AG04450 (cell line): ENCODE measurements at regions not wholly inside any gene's neighbourhood (a gene's known extent, or its start where the extent isn't known, plus 50 kb on each side); places are given as distances from the start of the nearest gene placed in this dataset.

ENCODE experiments used
- CTCF ChIA-PET: fragments of 300-600, 350-600 bp; formaldehyde crosslinking; extraction: SDS; loops from one replicate; lab custom pipeline; 2022; ENCODE audit warnings: antibody characterized with exemption, inconsistent platforms; lab: Charles Lee
- POLR2A ChIA-PET: fragments of 350-600 bp; formaldehyde crosslinking; extraction: SDS; loops from one replicate; lab custom pipeline; 2021; ENCODE audit warnings: antibody characterized with exemption, inconsistent platforms; lab: Yijun Ruan, JAX
- DNase-seq: peaks from one replicate; pipeline ENCODE4 v3.0.0-alpha.2; 2011; ENCODE audit warnings: low read depth, low spot score
- H3K27ac ChIP-seq: one replicate; pipeline ENCODE4 v1.5.1; 2012; ENCODE audit warnings: low read depth, low read length, control low read depth
- H3K27me3 ChIP-seq: one replicate; pipeline ENCODE4 v1.6.0; 2012; ENCODE audit warnings: low read length; ENCODE audit not compliant: control insufficient read depth, insufficient read depth
- H3K4me3 ChIP-seq: 2 replicates; pipeline ENCODE4 v1.5.1; 2011; ENCODE audit warnings: mild to moderate bottlenecking, low read depth, low read length, control low read depth
- H3K9me3 ChIP-seq: 2 replicates; pipeline ENCODE4 v1.5.1; 2012; ENCODE audit warnings: low read length; ENCODE audit not compliant: control insufficient read depth, insufficient read depth
- CTCF ChIP-seq: IDR thresholded peaks from 2 replicates; pipeline ENCODE4 v1.5.1; 2011; ENCODE audit warnings: low read depth, low read length, control low read depth, inconsistent platforms

- TF ChIP-seq CTCF, result no peak
- Histone ChIP-seq H3K27ac (no peak overlapping the region), H3K9me3 (peaks cover 5% of the 10 kb centered on the region), H3K4me3 (no peak overlapping the region), H3K27me3 (no peaks in the 10 kb centered on the region)
- CTCF ChIA-PET, result no interaction called here
- no peak for DNase-seq
- POLR2A ChIA-PET, result no interaction called here
These were observed 284.6 kb upstream of the KIF2B start for GRCh38 chr17:53538129-53538617.

- CTCF ChIA-PET, result no interaction called here
- TF ChIP-seq CTCF, result no peak
These were observed 295.3 kb upstream of the KIF2B start for GRCh38 chr17:53527473-53527872.

GRCh38 chr17:53525590-53525989, 297.1 kb upstream of the KIF2B start:
- DNase-seq, result no peak
- H3K4me3 ChIP-seq, result no peak overlapping the region
- H3K9me3 ChIP-seq, result no peaks in the 10 kb centered on the region; the same call in 1 of the 2 replicates
- ChIA-PET CTCF (no interaction called here), POLR2A (no interaction called here)
- H3K27me3 ChIP-seq, result no peaks in the 10 kb centered on the region
- no peak for TF ChIP-seq CTCF
- H3K27ac ChIP-seq, result no peak overlapping the region

More at GRCh38 chr17:53527473-53527872, 295.3 kb upstream of the KIF2B start:
- Histone ChIP-seq H3K9me3 (no peaks in the 10 kb centered on the region; the same call in 1 of the 2 replicates), H3K4me3 (no peak overlapping the region), H3K27ac (no peak overlapping the region), H3K27me3 (no peaks in the 10 kb centered on the region)
- POLR2A ChIA-PET, result no interaction called here
- DNase-seq, result no peak

GRCh38 chr17:53516636-53517035, 306.1 kb upstream of the KIF2B start:
- no peak for TF ChIP-seq CTCF
- CTCF ChIA-PET, result no interaction called here

GRCh38 chr17:53499277-53499676, 323.4 kb upstream of the KIF2B start:
- Histone ChIP-seq H3K9me3 (no peaks in the 10 kb centered on the region), H3K4me3 (no peak overlapping the region), H3K27me3 (no peaks in the 10 kb centered on the region), H3K27ac (no peak overlapping the region)
- CTCF ChIA-PET, result no interaction called here
- TF ChIP-seq CTCF, result no peak
- POLR2A ChIA-PET, result no interaction called here
- DNase-seq, result no peak

More at GRCh38 chr17:53516636-53517035, 306.1 kb upstream of the KIF2B start:
- Histone ChIP-seq H3K9me3 (peaks cover 7% of the 10 kb centered on the region; the same call in 1 of the 2 replicates), H3K4me3 (no peak overlapping the region), H3K27ac (no peak overlapping the region), H3K27me3 (no peaks in the 10 kb centered on the region)
- DNase-seq, result no peak
- POLR2A ChIA-PET, result no interaction called here
